Fibroblast of skin of left quadriceps (primary cell): ENCODE measurements at regions not wholly inside any gene's neighbourhood (a gene's known extent, or its start where the extent isn't known, plus 50 kb on each side); places are given as distances from the start of the nearest gene placed in this dataset.

ENCODE experiments used
- DNase-seq, 2 experiments: peaks; one replicate each; pipeline ENCODE4 v3.0.0-alpha.2; 2013; ENCODE audit warnings: low read depth in 2 of 2

DNA sequence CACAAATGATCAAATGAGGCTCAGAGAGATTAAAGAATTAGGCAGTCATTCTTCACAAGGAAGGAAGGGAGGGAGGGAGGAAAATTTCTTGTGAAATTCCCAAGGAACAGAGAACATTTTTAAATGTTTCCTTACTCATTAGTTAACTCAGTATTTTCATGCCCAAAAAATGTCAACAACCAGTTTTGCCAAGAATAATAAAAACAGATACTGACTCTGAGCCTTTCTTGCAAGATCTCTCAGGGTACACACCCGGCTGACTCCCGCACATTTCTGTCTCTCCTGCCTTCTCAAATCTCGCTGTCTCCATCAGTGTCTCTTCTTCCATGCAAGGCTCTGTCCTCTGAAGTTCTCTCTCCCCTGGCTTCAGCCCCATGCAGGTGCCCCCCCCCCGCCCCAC is 265.9 kb downstream of the TJP1 start:
- DNase-seq, result no peak

DNA sequence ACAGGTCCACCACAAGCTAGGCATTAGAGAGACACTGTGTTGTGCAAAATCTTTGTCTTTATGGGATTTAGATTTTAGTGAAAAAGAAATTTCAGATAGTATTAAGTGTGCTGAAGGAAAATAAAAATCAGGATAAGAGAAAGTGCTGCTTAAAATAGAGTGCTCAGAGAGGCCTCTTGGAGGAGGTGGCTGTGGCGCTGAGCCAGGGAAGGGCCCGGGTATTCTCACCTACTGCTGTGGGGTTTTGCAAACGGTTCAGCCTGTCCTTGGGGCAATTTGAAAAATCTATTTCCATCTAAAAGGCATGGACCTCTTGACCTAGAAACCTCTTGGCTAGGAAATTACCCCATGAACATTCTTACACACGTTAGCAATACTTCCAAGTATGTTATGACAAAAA is 267.7 kb downstream of the TJP1 start:
- DNase-seq, result no peak

DNA sequence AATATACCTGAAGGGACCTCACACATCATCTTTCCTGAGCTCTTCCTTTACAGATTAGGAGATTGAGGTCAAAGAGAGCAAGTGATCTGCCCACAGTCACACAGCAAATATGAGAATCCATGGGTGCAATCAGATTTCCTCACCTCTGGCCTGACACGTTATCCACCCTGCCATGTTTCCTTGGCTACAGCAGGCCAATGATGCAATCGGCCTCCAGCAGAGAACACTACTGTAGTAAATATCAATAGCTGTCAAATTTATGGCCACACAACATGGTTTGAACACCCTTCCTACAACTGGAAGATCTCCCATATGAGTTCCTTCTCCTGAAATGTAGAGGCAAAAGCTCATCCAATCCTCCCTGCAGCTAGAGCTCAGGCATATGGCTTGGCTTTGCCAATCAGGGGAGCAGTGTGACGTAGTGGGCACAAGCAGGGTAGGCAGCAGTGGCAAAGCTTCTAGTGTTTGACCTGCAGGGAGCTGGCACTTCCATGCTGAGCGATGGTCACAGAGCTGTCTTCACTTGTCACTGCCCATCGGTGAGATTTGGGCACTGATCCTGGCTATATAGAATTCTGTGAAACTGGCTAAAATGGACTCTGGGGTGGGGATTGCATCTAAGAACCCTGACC is 271.3 kb downstream of the TJP1 start:
- DNase-seq, result no peak

DNA sequence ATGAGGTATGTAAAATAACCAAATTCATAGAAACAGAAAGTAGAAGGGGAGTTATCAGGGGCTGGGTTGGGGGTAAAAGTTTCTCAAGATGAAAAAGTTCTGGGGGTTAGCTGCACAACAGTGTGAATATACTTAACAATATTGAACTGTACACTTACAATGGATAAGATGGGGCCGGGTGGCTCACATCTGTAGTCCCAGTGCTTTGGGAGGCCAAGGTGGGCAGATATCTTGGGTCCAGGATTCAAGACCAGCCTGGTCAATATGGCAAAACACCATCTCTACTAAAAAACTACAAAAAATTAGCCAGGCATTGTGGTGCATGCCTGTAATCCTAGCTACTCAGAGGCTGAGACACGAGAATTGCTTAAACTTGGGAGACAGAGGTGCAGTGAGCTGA is 274.3 kb downstream of the TJP1 start:
- DNase-seq, result no peak

DNA sequence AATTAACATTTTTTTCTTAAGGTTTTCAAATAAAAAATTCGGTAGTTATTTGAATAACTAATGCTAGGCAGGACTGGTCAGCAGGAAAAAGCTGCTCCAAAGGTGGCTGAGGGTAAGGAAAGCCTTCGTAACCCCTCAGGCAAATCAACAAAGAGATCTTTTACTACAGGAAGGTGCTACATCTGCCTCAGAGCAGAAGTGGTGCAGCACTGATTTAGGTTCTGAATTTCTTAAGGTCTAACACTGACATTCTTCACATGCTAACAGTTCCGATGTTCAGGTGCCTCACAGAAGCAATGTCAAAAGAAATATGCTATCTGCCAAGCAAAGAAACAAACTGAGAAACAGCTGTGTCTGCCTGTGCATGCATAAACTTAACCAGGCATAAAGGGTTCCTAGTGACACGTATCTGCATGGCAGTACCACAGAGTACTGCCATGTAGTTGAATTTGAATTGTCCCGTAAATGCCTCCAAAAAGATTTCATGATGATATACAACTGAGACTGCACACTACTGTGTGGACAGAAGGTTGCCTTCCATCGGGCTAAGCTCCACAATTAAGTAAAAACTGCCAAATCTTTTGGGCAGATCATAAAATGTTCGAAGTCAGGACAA is 275.0 kb upstream of the NSMCE3 start:
- no peak for DNase-seq

DNA sequence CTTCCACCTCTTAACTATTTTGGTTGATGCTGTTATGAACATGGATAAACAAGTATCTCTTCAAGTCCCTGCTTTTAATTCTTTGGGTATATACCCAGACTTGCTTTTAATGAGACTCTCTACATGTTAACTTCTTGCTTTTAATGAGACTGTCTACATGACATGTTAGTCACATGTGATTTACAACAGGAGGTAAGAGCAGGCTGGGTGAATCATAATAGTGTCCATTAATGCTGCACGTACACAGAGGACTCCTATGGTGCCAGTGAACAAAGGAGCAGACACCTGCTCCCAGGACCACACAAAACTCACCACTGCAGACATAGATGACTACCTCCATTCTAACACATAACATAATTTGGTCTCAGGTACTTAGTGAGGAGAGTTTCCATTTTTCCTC is 273.4 kb upstream of the NSMCE3 start:
- DNase-seq, result no peak

DNA sequence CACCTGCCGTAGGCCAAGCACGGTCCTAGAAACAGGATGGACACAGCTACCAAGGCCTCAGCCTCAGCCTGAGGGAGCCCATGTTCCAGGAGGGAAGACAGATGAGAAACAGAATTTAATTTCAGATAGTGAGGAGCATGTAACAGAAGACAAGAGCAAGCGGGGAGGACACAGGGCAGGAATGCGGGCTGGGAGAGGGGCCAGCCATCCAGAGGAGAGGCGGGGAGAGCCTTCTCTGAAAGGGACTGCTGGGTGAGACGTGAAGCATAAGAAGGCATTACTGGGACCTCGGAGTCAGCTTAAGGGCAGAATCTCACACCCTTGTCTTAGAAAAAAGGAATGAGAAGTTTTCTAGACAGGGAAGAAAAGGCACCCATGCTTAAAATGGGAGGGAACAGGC is 271.7 kb upstream of the NSMCE3 start:
- no peak for DNase-seq

DNA sequence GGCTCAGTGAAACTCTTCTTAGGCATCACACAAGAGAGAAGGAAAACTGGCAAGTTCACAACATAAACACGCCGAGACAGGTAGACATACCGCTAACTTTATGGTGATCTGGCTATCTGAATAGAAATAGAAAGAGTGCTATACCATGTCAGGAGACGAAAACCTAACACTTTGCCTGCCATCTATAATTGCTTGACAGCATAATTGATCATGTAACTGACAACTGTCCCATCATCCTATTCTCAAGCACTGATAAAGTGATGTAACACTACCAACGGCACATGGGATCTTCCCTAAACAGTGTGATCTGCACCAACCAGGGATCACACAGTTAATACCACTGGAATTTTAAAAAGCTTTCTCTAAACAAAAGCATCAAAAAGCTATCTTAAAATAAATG is 270.9 kb upstream of the NSMCE3 start:
- no peak for DNase-seq

DNA sequence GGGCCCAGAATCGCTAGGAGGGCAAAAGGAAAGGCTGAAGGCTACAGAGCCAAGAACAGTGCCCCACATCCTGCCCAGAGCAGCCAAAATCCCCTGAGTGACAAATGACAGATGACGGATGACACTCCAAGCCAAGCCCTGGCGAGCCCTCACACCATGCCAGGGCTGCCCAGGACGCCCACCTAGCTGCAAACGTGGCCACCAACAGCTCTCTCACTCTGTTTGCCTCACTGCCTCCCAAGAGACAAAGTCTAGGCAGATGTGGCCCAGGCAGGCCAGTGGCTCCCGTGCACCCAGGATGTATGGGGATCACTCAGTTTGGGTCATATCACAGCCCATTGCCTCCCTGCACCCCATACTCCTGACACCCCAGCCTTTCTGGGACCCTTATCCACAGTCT is 270.1 kb upstream of the NSMCE3 start:
- no peak for DNase-seq

DNA sequence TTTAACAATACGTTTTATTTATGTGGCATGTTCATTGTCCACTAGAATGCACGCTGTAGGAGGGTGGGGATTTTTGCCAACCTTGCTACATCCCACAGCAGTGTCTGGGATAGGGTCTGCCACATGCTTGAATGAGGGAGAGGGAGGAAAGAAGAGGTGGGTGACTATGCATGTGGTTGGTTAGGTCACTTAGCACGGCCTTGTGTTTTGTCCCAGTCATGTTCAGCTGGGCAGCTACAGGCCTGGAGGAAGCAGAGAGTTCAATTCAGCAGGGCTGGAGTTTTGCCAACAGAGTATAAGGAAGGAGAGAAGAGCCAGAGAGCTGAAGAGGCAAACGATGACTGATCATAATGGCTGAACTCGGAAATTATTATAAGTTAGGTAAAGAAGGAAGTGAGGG is 268.4 kb upstream of the NSMCE3 start:
- DNase-seq, result no peak

DNA sequence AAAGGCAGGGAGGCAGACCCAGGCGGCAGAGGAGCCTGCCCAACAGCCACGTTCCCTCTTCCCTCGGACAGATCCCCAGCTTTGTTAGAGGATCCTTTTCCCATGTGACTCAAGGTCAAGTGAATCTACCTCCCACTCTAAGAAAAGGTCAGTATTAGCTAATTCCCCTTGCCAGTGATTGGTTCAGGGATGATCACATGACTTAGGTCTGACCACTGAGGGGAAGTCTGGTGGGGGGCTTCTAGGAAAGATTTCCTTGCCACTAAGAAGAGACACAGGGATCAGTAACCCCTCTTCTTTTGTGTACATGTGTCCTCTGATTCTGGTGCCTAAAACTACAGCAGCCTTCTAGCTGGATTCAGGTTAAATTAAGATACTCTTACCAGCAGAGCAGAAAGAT is 266.3 kb upstream of the NSMCE3 start:
- DNase-seq, result no peak

DNA sequence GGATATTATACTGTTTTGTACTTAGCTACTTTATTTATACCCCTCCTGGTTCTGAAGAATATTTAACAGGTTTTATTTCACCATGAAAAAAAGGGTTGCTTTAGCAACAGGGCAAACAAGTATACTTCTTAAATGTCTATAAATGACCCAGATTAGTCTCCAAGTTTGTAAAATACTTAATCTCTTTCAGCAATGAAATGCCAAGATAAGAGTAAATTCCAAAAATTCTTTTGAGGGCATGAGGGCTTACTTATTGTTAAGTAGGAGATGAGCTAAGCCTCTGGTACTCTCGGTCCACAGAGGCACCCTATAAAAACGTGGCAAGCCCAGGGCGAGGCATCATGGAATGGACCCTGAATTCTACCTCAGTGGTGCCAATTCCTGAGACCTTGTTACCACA is 264.8 kb upstream of the NSMCE3 start:
- DNase-seq, result no peak

DNA sequence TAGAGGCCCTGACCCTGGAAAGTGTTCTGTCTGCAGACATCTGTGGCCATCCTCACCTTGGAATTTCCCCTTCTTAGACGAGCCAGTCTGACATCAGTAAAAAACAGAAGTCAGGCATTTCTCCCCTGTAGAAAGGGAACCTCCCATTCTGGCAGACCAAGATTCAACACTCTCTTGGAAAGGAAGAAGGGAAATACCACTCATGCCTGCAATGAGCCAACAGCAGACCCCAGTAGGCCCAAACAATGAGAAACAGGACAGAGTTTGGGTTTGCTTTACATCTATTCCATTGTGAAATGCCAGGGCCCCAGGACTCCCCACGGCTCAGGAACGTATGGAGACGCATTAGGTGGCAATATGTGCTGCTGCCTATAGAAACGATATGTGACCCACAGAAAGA is 264.0 kb upstream of the NSMCE3 start:
- DNase-seq, result no peak

DNA sequence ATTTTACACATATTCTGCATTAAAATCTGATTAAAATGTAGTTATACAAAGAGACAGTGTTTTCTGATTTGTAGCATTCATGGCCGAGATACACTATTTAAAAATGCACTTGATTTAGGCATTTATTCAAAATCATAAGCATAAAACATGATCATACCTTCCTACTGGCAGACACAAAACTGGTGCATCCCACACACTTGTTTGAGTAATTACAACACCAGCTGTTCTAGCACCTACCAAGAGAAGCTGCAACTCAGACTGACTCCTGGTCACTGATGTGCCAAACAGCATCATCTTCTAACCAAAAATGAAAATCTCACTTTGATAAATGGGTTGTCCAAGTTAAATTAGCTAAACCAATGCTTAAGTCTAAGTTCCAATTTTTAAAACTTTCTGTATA is 262.7 kb upstream of the NSMCE3 start:
- DNase-seq, result no peak

DNA sequence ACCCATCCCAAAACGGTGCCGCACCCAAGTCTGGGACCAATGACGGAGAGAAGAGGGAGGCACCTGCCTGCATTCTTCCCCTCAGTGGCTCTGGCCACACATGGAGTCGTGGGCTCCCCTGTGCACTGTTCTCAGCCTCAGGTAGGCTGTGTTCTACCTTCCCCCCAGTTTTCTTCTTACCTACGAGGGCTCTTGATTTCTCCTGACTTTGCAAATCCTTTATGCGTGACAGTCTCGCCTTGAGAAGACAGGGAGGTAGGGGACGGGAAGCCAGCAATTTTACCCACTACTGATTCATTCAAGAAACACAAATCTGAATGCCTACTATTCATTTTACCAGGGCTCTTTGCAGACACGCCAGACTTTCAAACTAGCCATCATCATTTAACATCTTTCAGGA is 261.3 kb upstream of the NSMCE3 start:
- DNase-seq, result no peak

DNA sequence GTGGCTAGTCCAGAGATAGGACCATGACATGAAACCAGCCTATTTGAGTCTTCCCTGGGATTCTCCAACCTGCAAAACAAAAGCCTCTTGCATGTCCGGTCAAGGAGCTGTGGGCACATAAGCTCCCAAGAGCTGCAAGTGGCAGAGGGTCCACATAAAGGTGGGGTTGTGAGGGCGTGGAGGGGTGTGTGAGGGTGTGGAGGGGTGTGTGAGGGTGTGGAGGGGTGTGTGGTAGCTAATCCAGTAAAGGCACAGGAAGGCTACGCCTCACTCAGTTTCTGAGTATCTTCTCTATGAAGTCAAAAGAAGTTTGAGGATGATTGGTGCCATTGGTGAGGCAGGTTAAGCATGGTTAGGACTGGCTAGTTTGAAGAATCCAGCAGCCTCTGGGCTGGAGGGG is 259.4 kb upstream of the NSMCE3 start:
- DNase-seq, result no peak

DNA sequence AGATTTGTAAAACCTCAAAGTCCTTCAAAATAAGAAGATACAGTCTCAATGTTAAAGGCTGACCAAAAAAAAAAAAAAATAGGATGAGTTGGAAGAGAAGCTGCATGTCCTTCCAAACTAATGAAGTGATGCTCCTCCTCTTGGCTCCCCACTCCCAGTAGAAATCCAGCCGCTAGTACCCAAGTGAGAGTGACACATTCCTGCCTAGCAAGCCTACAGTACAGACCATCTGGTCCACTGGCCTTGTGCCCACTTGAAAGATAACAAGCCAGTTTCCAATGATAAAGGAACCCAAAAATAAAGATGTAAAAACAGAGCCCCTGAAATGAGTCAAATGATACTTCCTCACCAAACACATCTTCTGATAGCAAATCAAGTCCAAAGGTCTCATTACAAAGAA is 258.7 kb upstream of the NSMCE3 start:
- no peak for DNase-seq

DNA sequence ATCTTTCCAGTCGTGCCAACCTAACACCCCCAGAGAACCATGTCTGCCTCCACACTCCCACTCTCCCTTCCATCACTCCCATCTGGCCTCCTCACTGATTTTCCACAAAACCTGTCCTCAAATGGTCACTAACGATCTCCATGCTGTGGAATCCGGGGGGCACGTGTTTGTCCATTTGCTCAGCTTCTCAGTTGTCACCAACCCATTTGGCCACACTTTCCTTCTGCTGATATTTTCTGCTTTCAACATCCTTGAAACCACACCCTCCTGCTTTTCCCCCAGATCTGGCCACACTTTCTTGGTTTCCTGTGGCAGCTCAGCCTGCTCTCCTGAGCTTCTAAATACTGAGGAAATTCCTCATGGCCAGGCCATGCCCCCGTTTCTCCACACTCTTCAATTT is 257.2 kb upstream of the NSMCE3 start:
- DNase-seq, result no peak

DNA sequence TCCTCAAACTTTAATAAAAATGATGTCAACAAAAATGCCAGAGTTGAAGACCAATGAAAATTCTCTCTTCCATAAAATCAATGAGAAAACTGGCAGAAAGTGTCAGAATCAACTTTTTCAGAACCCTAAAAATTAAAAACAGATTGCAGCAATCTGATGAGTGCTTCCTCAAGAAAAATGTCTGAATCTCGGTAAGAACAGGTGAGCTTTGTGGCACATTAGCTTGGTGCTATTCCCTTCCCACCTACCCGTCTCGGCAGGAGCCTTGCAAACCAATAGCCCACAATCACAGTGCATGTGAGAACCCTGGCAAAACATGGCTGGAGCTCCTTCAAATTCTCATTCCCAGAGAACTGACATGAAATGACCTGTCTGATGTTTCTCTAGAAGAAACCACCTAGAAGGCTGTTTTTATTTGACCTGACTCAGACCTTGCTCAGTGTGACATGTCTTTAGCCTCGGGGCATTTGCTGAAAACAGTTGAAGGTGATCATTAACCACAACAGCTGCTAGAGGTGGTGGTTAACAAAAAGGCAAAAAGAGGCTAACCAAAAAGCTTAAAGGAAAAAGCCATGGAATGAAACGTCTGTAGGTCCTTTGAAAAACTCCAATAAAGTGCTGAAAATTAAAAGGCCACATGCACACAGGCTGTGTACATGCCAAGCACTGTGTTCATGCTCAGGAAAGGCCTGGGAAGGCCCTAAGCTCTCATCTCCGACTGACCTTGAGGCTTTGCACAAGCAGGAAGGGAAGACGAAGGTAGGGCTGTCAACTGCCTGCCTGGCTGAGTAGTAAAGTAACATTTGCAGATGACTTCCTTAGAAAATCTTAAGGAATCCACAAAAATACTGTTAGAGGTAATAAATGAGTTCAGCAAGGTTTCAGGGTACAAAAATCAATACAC is 253.0 kb upstream of the NSMCE3 start:
- no peak for DNase-seq

DNA sequence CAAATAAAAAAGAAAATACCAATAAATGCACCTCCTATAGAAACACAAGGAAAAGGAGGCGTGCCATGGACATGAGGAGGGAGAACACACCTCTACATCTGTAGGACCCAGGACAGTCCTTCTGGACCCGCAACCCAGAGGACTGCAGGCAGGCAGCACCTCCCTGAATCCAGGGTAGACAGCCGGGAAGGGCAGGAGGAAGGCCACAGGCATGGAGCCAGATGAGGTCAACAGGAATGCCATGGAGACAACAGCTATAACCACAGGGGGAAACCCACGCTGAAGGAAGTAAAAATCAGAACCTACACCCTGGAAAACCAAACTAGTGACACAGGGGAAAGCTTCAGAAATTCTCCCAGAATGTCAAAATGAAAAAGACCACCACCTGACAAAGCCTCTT is 248.8 kb upstream of the NSMCE3 start:
- no peak for DNase-seq

DNA sequence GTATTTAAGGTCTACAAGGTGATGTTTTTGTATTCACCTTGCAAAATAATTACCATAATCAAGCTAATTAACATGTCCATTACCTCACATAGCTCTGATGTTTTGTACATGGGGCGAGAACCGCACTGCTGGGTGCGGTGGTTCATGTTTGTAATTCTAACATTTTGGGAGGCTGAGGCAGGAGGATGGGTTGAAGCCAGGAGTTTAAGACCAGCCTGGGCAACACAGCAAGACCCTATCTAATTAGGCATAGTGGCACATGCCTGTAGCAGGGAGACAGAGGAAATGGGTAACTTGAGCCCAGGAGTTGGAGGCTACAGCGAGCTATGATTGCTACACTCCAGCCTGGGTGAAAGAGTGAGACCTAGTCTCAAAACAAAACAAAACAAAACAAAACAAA is 248.2 kb upstream of the NSMCE3 start:
- no peak for DNase-seq

DNA sequence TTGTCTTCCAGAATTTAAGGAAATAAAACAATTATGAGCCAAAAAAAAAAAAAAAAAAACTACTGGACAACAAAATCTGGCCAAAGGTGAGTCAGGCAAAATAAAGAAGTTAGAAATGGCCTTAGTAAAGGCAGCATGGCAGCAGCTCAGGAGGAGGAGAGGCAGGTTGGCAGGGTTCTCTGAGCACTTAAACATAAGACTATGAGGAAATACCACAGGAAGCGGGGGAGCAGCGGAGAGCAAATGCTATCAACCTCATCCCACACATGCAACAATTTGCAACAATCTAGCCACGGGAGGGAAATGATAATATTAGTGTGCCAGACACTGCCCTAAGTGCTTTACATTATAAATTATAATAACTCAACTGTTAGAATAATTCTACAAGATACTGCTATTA is 247.3 kb upstream of the NSMCE3 start:
- DNase-seq, result no peak

DNA sequence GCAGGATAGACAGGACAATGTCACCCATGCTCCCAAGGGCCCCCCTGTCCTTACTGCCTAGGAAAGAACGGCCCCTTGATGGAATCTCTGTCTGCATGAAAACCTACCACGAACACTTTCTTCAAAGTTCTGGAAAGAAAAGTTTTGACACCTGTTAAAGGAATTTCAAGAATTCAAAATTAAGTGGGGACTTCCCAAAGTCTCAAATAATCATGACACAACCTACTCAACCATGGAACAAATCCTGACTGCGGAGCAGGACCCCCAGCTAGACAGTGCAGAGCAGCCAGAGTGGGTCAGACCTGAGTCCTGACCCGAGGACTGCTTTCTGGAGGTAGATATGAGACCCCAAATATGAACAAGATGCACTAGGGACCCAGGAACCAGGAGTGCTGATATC is 245.3 kb upstream of the NSMCE3 start:
- DNase-seq, result no peak
